GM12874 (cell line): ENCODE measurements at regions not wholly inside any gene's neighbourhood (a gene's known extent, or its start where the extent isn't known, plus 50 kb on each side); places are given as distances from the start of the nearest gene placed in this dataset.

ENCODE experiments used
- CTCF ChIP-seq: IDR thresholded peaks from 2 replicates; pipeline ENCODE4 v1.5.1; 2011; ENCODE audit warnings: low read depth, mild to moderate bottlenecking, control low read depth, low read length, moderate library complexity; ENCODE audit not compliant: insufficient read depth

GRCh38 chr10:28797904-28798371 lies 120.6 kb downstream of the BAMBI start:
- no peak for TF ChIP-seq CTCF

GRCh38 chr10:28798428-28798955 lies 121.2 kb downstream of the BAMBI start:
- TF ChIP-seq CTCF: no peak

- TF ChIP-seq CTCF: no peak
Observed at GRCh38 chr10:28798964-28799363, 121.6 kb downstream of the BAMBI start.

- TF ChIP-seq CTCF: no peak
Observed at GRCh38 chr10:28800144-28800543, 122.8 kb downstream of the BAMBI start.

- TF ChIP-seq CTCF: no peak
Observed at GRCh38 chr10:28801247-28801646, 123.9 kb downstream of the BAMBI start.

GRCh38 chr10:28801869-28802268 lies 124.5 kb downstream of the BAMBI start:
- TF ChIP-seq CTCF: no peak

- TF ChIP-seq CTCF: no peak
Observed at GRCh38 chr10:28805390-28805789, 128.1 kb downstream of the BAMBI start.
